ENCODE measurements at regions not wholly inside any gene's neighbourhood (a gene's known extent, or its start where the extent isn't known, plus 50 kb on each side); places are given as distances from the start of the nearest gene placed in this dataset.

DNA sequence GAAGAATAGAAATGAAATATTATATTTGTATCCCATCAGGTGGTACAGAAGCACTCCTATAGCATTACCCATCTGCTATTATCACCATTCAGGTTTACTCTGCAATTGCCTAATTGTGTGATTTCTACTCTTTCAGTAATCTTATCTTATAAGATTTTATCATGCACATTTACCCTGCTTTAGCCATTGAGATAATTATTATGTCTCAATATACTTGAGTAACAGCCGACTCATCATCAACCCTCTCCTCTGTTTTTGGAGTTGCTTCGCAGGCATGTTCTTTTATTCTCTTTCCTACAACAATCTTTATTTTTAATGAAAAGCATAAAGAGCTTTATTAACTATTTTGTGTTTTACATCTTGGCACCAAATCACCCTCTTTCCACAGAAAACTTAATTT is 419.9 kb downstream of the LRIG3 start:
- no peak for DNase-seq

More for the DNA sequence above, 419.9 kb downstream of the LRIG3 start:
- H4K20me1 ChIP-seq (ENCODE audit: insufficient read depth), result no peaks in the 10 kb centered on the region
- peaks cover 0 to 5% of the 10 kb centered on the region in 2 experiments; a peak in 2 of 4 replicates for H3K4me1 ChIP-seq (ENCODE audit: control insufficient read depth in 1 of 2, insufficient read depth in 2 of 2, low read depth in 1 of 2, low read length in 1 of 2)
- H3K4me2 ChIP-seq, result no peak overlapping the region
- peaks cover 3% of the 10 kb centered on the region for H3F3A ChIP-seq (replicated peaks; ENCODE audit: insufficient read depth)
- no peaks in the 10 kb centered on the region for H3K27me3 ChIP-seq (ENCODE audit: insufficient read depth)
- no peak for TF ChIP-seq NRF1 (IDR thresholded peaks at IDR 0.05; ENCODE audit: low read depth, low read length)
- TF ChIP-seq TCF12 (IDR thresholded peaks at IDR 0.05), result no peak
- no peak for TF ChIP-seq MXI1 (IDR thresholded peaks at IDR 0.05; ENCODE audit: low read depth, low read length)
- TF ChIP-seq FOXM1 (IDR thresholded peaks at IDR 0.05; ENCODE audit: low read depth), result no peak
- TF ChIP-seq GABPA (IDR thresholded peaks at IDR 0.05; ENCODE audit: low read depth), result no peak
- no peak for TF ChIP-seq TEAD4 (IDR thresholded peaks at IDR 0.05; ENCODE audit: borderline replicate concordance, insufficient read depth)
- no peak for TF ChIP-seq JUND (IDR thresholded peaks at IDR 0.05)
- TF ChIP-seq RCOR1 (IDR thresholded peaks at IDR 0.05; ENCODE audit: low read length), result no peak
- TF ChIP-seq, protein P1, sequence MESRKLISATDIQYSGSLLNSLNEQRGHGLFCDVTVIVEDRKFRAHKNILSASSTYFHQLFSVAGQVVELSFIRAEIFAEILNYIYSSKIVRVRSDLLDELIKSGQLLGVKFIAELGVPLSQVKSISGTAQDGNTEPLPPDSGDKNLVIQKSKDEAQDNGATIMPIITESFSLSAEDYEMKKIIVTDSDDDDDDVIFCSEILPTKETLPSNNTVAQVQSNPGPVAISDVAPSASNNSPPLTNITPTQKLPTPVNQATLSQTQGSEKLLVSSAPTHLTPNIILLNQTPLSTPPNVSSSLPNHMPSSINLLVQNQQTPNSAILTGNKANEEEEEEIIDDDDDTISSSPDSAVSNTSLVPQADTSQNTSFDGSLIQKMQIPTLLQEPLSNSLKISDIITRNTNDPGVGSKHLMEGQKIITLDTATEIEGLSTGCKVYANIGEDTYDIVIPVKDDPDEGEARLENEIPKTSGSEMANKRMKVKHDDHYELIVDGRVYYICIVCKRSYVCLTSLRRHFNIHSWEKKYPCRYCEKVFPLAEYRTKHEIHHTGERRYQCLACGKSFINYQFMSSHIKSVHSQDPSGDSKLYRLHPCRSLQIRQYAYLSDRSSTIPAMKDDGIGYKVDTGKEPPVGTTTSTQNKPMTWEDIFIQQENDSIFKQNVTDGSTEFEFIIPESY (IDR thresholded peaks at IDR 0.05; ENCODE audit: borderline replicate concordance, low read depth), result no peak
- TF ChIP-seq SIN3A (IDR thresholded peaks at IDR 0.05; ENCODE audit: borderline replicate concordance, low read depth, low read length), result no peak
- TF ChIP-seq, protein P2, sequence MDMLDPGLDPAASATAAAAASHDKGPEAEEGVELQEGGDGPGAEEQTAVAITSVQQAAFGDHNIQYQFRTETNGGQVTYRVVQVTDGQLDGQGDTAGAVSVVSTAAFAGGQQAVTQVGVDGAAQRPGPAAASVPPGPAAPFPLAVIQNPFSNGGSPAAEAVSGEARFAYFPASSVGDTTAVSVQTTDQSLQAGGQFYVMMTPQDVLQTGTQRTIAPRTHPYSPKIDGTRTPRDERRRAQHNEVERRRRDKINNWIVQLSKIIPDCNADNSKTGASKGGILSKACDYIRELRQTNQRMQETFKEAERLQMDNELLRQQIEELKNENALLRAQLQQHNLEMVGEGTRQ (IDR thresholded peaks at IDR 0.05; ENCODE audit: borderline replicate concordance, low read depth, low read length), result no peak
- TF ChIP-seq, protein P3, sequence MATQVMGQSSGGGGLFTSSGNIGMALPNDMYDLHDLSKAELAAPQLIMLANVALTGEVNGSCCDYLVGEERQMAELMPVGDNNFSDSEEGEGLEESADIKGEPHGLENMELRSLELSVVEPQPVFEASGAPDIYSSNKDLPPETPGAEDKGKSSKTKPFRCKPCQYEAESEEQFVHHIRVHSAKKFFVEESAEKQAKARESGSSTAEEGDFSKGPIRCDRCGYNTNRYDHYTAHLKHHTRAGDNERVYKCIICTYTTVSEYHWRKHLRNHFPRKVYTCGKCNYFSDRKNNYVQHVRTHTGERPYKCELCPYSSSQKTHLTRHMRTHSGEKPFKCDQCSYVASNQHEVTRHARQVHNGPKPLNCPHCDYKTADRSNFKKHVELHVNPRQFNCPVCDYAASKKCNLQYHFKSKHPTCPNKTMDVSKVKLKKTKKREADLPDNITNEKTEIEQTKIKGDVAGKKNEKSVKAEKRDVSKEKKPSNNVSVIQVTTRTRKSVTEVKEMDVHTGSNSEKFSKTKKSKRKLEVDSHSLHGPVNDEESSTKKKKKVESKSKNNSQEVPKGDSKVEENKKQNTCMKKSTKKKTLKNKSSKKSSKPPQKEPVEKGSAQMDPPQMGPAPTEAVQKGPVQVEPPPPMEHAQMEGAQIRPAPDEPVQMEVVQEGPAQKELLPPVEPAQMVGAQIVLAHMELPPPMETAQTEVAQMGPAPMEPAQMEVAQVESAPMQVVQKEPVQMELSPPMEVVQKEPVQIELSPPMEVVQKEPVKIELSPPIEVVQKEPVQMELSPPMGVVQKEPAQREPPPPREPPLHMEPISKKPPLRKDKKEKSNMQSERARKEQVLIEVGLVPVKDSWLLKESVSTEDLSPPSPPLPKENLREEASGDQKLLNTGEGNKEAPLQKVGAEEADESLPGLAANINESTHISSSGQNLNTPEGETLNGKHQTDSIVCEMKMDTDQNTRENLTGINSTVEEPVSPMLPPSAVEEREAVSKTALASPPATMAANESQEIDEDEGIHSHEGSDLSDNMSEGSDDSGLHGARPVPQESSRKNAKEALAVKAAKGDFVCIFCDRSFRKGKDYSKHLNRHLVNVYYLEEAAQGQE (IDR thresholded peaks at IDR 0.05; ENCODE audit: low read depth, low read length), result no peak
- TF ChIP-seq RAD21 (IDR thresholded peaks at IDR 0.05; ENCODE audit: low read length), result no peak
- TF ChIP-seq MEF2A (IDR thresholded peaks at IDR 0.05; ENCODE audit: borderline replicate concordance, low read depth), result no peak
- no peak for TF ChIP-seq TAF1 (IDR thresholded peaks at IDR 0.05; ENCODE audit: borderline replicate concordance, low read depth, low read length)
- no peak for TF ChIP-seq FOSL2 (IDR thresholded peaks at IDR 0.05; ENCODE audit: borderline replicate concordance, low read depth)
- TF ChIP-seq, protein P4, sequence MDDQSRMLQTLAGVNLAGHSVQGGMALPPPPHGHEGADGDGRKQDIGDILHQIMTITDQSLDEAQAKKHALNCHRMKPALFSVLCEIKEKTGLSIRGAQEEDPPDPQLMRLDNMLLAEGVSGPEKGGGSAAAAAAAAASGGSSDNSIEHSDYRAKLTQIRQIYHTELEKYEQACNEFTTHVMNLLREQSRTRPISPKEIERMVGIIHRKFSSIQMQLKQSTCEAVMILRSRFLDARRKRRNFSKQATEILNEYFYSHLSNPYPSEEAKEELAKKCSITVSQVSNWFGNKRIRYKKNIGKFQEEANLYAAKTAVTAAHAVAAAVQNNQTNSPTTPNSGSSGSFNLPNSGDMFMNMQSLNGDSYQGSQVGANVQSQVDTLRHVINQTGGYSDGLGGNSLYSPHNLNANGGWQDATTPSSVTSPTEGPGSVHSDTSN (IDR thresholded peaks at IDR 0.05), result no peak
- no peaks in the 10 kb centered on the region for H3K36me3 ChIP-seq (replicated peaks in 1 of 2; ENCODE audit: control insufficient read depth in 1 of 2, insufficient read depth in 2 of 2, low read length in 1 of 2)
- H3K27ac ChIP-seq (ENCODE audit: low read depth in 2 of 2, low read length in 1 of 2), result no peak overlapping the region
- ChIA-PET CTCF (interaction anchor here (1.5 kb wide), 1 partner anchor 664 kb away, joined by 4 read pairs; no protein-coding TSS in a partner anchor), POLR2A (no interaction called here)
- 47% methylated on average over 2 of the region's 2 CpGs for WGBS (ENCODE audit: low lambda C conversion rate)
- H3K4me3 ChIP-seq (ENCODE audit: low read depth in 2 of 2, low read length in 1 of 2), result no peak overlapping the region
- no peaks in the 10 kb centered on the region for H3K9me3 ChIP-seq
- no peaks in the 10 kb centered on the region for H3K9me2 ChIP-seq
- H2AFZ ChIP-seq (ENCODE audit: low read depth), result no peak overlapping the region
- no peaks in the 10 kb centered on the region for H3K79me2 ChIP-seq (ENCODE audit: insufficient read depth)
- H3K9ac ChIP-seq, result no peak overlapping the region
